Stomach (tissue), 8 donors: ENCODE measurements at regions not wholly inside any gene's neighbourhood (a gene's known extent, or its start where the extent isn't known, plus 50 kb on each side); places are given as distances from the start of the nearest gene placed in this dataset.

Source experiments
- DNase-seq, 2 donors: peaks; one replicate each; pipeline versions ENCODE4 v3.0.0 to v3.0.0-alpha.2; 2013 to 2019
- H3K27ac ChIP-seq, 5 donors: fragments of 200-600 bp in 4 of 5; sonication (generic) in 4 of 5; one replicate each; pipeline ENCODE4 v1.5.1; 2013 to 2019; ENCODE audit warnings: mild to moderate bottlenecking in 1 of 5, moderate library complexity in 1 of 5
- H3K27me3 ChIP-seq, 3 donors: fragments of 200-600 bp; sonication (generic); one replicate each; pipeline ENCODE4 v1.5.1; 2017 to 2019; ENCODE audit warnings: mixed run types in 1 of 3
- H3K36me3 ChIP-seq, 4 donors: fragments of 200-600 bp; sonication (generic); 1 replicate in 3 of 4; 2 replicates in 1 of 4; pipeline ENCODE4 v1.5.1; 2016 to 2019
- H3K4me1 ChIP-seq, 4 donors: fragments of 200-600 bp; sonication (generic); one replicate each; pipeline ENCODE4 v1.5.1; 2016 to 2019
- H3K4me3 ChIP-seq, 4 donors: fragments of 200-600 bp; sonication (generic) in 3 of 4; one replicate each; pipeline ENCODE4 v1.5.1; 2016 to 2019; ENCODE audit warnings: mild to moderate bottlenecking in 1 of 4
- H3K9me3 ChIP-seq, 4 donors: fragments of 200-600 bp; sonication (generic); one replicate each; pipeline ENCODE4 v1.5.1; 2016 to 2019
- CTCF ChIP-seq, 7 experiments: fragments of 450-650 bp in 4 of 7; fragments of 200-600 bp in 3 of 7; sonication (generic) in 3 of 7; IDR thresholded peaks; one replicate each; pipeline ENCODE4 v1.5.1; 2016 to 2019; ENCODE audit warnings: antibody characterized with exemption in 7 of 7, control low read depth in 2 of 7, mild to moderate bottlenecking in 1 of 7
- EP300 ChIP-seq: sonication (generic); formaldehyde crosslinking; IDR thresholded peaks from one replicate; pipeline ENCODE4 v1.6.1; 2017; ENCODE audit warnings: antibody characterized with exemption
- POLR2A ChIP-seq, 4 donors: fragments of 450-650 bp; IDR thresholded peaks; one replicate each; pipeline ENCODE4 v1.6.1; 2016; ENCODE audit warnings: antibody characterized with exemption in 4 of 4, control low read depth in 2 of 4, mild to moderate bottlenecking in 1 of 4, moderate library complexity in 1 of 4
- POLR2AphosphoS5 ChIP-seq, 3 donors: sonication (generic); formaldehyde crosslinking; IDR thresholded peaks; one replicate each; pipeline ENCODE4 v1.6.1; 2016; ENCODE audit warnings: antibody characterized with exemption in 3 of 3
- WGBS, 5 donors: extraction: QIAGEN DNeasy Blood & Tissue Kit in 3 of 5; methylation state at CpG; one replicate each; pipeline versions ENCODE4 v1.1.5 to v1.1.7; 2013 to 2018; 5-methylcytosine and 5-hydroxymethylcytosine counted together
- intact Hi-C: fragments of 100-400 bp; cut with DNase I; formaldehyde crosslinking; loops from one replicate; pipeline ENCODE4 v1.15.1; 2023; ENCODE audit warnings: low total_unique reads
- donor health status: healthy with polysubstance abuse.
- donor health status: Bipolar disorder and iron deficiency.
- donor health status: healthy.

GRCh38 chr2:234189786-234190300, 139.3 kb downstream of the SPP2 start:
- no peaks in the 10 kb centered on the region for H3K9me3 ChIP-seq
- no peak for DNase-seq
- no peak overlapping the region for H3K4me3 ChIP-seq
- H3K36me3 ChIP-seq = no peaks in the 10 kb centered on the region
- TF ChIP-seq POLR2A (IDR thresholded peaks at IDR 0.05) (no peak), EP300 (no peak), CTCF (IDR thresholded peaks at IDR 0.05) (no peak), POLR2AphosphoS5 (IDR thresholded peaks at IDR 0.05) (no peak)
- H3K27ac ChIP-seq = no peak overlapping the region
- 61 to 76% (median 68%) methylated on average over 6 of the region's 6 CpGs for WGBS, 5 donors
- peaks cover 0 to 39% (median 0%) of the 10 kb centered on the region in 3 donors for H3K27me3 ChIP-seq
- intact Hi-C loops = no loop called here
- no peaks in the 10 kb centered on the region for H3K4me1 ChIP-seq

GRCh38 chr2:234189230-234189629, 138.7 kb downstream of the SPP2 start:
- intact Hi-C loops = no loop called here
- no peak overlapping the region for H3K4me3 ChIP-seq
- no peaks in the 10 kb centered on the region for H3K4me1 ChIP-seq
- no peaks in the 10 kb centered on the region for H3K9me3 ChIP-seq
- no peak for TF ChIP-seq POLR2AphosphoS5 (IDR thresholded peaks at IDR 0.05)
- TF ChIP-seq EP300 = no peak
- TF ChIP-seq POLR2A (IDR thresholded peaks at IDR 0.05) = no peak
- no peak for TF ChIP-seq CTCF (IDR thresholded peaks at IDR 0.05)
- H3K36me3 ChIP-seq = no peaks in the 10 kb centered on the region
- no peak for DNase-seq
- H3K27me3 ChIP-seq = peaks cover 0 to 44% (median 0%) of the 10 kb centered on the region in 3 donors
- WGBS, 5 donors = 84 to 90% (median 86%) methylated on average over 5 of the region's 5 CpGs
- no peak overlapping the region for H3K27ac ChIP-seq

- Histone ChIP-seq H3K4me1 (no peaks in the 10 kb centered on the region), H3K27me3 (peaks cover 0 to 53% (median 5%) of the 10 kb centered on the region in 3 donors), H3K4me3 (no peak overlapping the region), H3K27ac (no peak overlapping the region), H3K9me3 (no peaks in the 10 kb centered on the region), H3K36me3 (no peaks in the 10 kb centered on the region)
- DNase-seq = no peak
- WGBS, 5 donors = 72 to 87% (median 75%) methylated on average over 2 of the region's 2 CpGs
- intact Hi-C loops = no loop called here
- TF ChIP-seq CTCF (IDR thresholded peaks at IDR 0.05) (no peak), EP300 (no peak), POLR2A (IDR thresholded peaks at IDR 0.05) (no peak), POLR2AphosphoS5 (IDR thresholded peaks at IDR 0.05) (no peak)
These were observed 137.2 kb downstream of the SPP2 start for GRCh38 chr2:234187646-234188174.

GRCh38 chr2:234181121-234181520, 130.6 kb downstream of the SPP2 start:
- H3K4me3 ChIP-seq = no peak overlapping the region
- WGBS, 5 donors = 48 to 74% (median 65%) methylated on average over 1 of the region's 1 CpG
- intact Hi-C loops = no loop called here
- H3K27ac ChIP-seq = no peak overlapping the region
- TF ChIP-seq CTCF (IDR thresholded peaks at IDR 0.05) = no peak
- no peak for TF ChIP-seq POLR2AphosphoS5 (IDR thresholded peaks at IDR 0.05)
- TF ChIP-seq EP300 = no peak
- no peak for TF ChIP-seq POLR2A (IDR thresholded peaks at IDR 0.05)
- H3K9me3 ChIP-seq = no peaks in the 10 kb centered on the region
- H3K27me3 ChIP-seq = peaks cover 0 to 51% (median 15%) of the 10 kb centered on the region in 3 donors
- no peaks in the 10 kb centered on the region for H3K36me3 ChIP-seq
- H3K4me1 ChIP-seq = no peaks in the 10 kb centered on the region
- DNase-seq = no peak
